ENCODE measurements at regions not wholly inside any gene's neighbourhood (a gene's known extent, or its start where the extent isn't known, plus 50 kb on each side); places are given as distances from the start of the nearest gene placed in this dataset.
"Not testable (repeated sequence)": the region's sequence is repeated elsewhere in the genome, so short reads cannot be mapped to it uniquely, and the experiment has no call there.

GRCh38 chrX:131682735-131683134, 138.9 kb downstream of the OR13H1 start:
- ATAC-seq; DNase-seq; intact Hi-C loops (cut with DNase I): not testable (repeated sequence)

GRCh38 chrX:131693359-131693758, 149.5 kb downstream of the OR13H1 start:
- ATAC-seq (no peak), DNase-seq (no peak)
- intact Hi-C loops (cut with DNase I): no loop called here

DNA sequence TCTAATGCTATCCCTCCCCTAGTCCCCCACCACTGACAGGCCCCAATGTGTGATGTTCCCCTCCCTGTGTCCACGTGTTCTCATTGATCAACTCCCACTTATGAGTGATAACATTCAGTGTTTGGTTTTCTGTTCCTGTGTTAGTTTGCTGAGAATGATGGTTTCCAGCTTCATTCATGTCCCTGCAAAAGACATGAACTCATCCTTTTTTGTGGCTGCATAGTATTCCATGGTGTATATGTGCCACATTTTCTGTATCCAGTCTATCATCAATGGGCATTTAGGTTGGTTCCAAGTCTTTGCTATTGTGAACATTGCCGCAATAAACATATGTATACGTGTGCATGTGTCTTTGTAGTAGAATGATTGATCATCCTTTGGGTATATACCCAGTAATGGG, 153.1 kb downstream of the OR13H1 start:
- DNase-seq; ATAC-seq; intact Hi-C loops (cut with DNase I): not testable (repeated sequence)

- peak; percentile 23 for DNase-seq
- intact Hi-C loops (cut with DNase I): no loop called here
- no peak for ATAC-seq
Observed at GRCh38 chrX:131703646-131704045, 159.8 kb downstream of the OR13H1 start.

GRCh38 chrX:131704136-131704695, 160.3 kb downstream of the OR13H1 start:
- intact Hi-C loops (cut with DNase I): no loop called here
- peak in 1 of 2 donors; percentile 90 for ATAC-seq
- peak; percentile 89 for DNase-seq

- DNase-seq: no peak
- intact Hi-C loops (cut with DNase I): no loop called here
- ATAC-seq: no peak
Observed at GRCh38 chrX:131709553-131709952, 165.7 kb downstream of the OR13H1 start.

GRCh38 chrX:131711478-131711867, 167.6 kb downstream of the OR13H1 start:
- ATAC-seq: no peak

GRCh38 chrX:131723646-131724045, 179.8 kb downstream of the OR13H1 start:
- no peak for ATAC-seq
- DNase-seq: no peak
- intact Hi-C loops (cut with DNase I): no loop called here

More at GRCh38 chrX:131711478-131711867, 167.6 kb downstream of the OR13H1 start:
- no peak for DNase-seq
- intact Hi-C loops (cut with DNase I): no loop called here

DNA sequence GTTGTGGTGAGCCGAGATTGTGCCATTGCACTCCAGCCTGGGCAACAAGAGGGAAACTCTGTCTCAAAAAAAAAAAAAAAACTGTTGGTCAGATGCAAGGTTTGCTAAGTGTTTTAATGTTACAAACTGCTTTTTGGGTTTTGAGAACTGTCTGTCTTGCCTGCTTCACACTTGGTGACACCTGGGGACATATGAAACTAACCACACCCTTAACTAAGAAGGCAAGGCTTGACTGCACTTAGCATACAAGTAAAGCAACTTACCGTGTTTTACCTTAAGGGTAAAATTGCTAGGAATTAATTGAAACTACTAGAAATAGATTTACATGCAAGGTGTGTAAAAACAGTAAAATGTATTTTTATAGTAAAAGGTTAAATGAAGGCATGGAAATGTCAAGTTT, 180.4 kb downstream of the OR13H1 start:
- ATAC-seq (no peak), DNase-seq (no peak)
- intact Hi-C loops (cut with DNase I): no loop called here

GRCh38 chrX:131725001-131725654, 181.3 kb downstream of the OR13H1 start:
- intact Hi-C loops (cut with DNase I): no loop called here
- DNase-seq: no peak
- ATAC-seq: no peak

DNA sequence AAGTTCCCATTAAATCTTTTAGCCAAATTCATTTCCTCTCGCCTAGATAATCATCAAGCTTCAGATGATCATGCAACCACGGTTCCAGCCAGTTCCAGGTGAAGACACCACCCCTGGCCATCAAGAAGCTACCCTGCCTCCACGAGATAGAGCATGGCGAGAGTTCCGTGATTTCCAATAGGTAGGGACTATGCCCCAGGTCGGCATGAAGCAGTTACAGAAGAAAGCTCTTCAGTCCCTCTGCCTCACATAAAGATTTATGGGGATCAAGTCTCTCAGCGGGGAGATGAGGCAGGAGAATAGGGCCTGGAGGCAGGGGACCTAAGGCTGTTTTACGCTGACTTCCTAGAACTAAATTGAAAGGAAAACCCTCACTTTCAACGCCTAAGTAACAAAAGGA, 183.9 kb downstream of the OR13H1 start:
- DNase-seq (no peak), ATAC-seq (no peak)
- intact Hi-C loops (cut with DNase I): no loop called here

DNA sequence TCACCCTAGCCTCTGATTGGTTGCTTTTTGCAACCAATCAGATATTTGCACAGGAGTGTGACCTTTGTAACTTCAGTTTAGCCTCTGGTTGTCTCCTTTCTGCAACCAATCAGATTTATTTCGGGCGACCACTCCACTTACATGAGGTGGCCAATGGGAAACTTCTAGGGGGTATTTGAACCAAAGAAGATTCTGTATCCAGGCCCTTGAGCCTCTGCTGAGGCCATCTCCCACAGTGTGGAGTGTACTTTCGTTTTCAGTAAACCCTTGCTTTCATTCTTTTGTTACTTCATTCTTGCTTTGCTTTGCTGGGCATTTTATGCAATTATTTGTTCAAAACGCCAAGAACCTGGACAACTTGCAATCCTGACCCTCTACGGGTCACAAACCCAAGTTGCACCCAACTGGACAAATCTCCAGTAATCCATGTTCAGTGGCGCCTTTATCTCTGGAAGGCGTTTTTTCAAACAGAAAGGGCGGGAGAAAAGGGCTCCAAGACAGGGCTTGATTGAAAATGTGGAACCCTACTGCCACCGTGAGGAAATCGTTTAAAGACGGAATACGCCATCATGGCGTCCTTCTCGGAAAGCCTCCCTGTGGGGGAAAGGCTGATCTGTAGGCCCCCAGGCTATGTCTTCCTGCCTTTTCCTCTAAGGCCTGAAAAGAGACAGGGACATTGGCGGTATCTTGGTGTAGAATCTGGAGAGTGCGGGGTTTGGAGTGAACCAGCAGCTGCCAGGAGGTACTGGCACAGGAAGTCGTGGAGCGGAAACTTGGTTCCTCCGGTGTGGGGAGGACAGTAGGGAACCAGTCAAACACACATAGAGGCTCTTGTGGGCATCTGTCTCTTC, 184.6 kb downstream of the OR13H1 start:
- DNase-seq (peak; percentile 74), ATAC-seq (peak in 1 of 2 donors; percentile 88)
- intact Hi-C loops (cut with DNase I): no loop called here

GRCh38 chrX:131729295-131729694, 185.4 kb downstream of the OR13H1 start:
- intact Hi-C loops (cut with DNase I): no loop called here
- ATAC-seq (peak in 1 of 2 donors; percentile 90), DNase-seq (peak; percentile 88)

DNA sequence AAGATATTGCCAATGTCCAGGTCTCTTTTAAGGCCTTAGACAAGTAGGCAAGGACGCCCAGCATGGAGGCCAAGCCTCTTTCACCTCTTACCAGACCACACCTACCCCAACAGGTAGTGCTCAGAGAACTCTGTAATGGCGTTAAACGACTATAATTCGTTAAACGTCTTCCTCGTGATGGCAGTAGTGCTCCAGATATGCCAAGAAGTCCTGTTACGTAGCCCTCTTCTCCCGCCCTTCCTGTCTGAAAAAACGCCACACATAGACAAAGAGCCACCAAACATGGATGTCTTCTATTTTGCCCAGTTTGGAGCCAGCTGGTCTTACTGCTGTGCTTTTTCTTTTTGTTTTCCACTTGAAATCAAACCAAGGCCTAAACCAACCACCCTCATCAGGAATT, 190.7 kb downstream of the OR13H1 start:
- ATAC-seq (peak in 1 of 2 donors; percentile 92), DNase-seq (peak; percentile 87)
- intact Hi-C loops (cut with DNase I): no loop called here

DNA sequence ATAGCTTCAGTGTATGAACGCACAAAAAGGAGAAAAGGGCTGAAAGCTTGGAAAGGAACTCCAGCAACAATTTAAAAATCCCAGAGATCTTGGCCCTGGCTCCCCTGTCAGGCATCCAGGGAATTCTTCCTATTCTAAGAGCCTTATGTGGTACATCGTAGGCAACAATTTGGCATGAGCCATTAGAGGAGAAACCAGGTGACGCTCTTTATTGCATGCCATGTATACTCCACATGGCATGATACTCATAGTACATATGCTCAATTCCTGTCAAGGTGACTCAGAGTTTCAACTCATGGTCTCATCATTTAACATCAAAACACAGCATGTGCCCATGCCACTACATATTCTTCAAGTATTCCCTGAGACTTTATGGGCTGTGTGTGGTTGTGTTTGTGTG, 191.3 kb downstream of the OR13H1 start:
- intact Hi-C loops (cut with DNase I): no loop called here
- DNase-seq (no peak), ATAC-seq (peak in 1 of 2 donors; percentile 30)

DNA sequence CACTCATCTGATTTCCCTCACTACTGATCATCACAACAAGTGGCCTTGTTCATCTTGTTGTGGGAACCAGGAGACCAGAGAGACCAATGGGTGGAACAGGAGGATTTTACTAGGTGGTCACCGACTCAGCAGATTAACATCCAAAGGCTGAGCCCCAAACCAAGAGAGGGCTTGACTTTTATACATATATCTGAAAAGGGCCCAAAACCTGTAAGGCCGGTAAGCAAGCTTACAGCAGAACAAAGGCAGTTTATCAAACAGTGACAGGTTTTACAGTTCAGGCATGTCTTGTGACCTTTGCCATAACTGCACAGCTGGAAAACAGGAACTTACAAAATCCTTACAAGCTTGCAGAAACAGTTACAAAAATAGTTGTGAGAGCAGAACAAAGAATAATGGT, 195.9 kb downstream of the OR13H1 start:
- DNase-seq: no peak
- intact Hi-C loops (cut with DNase I): no loop called here

DNA sequence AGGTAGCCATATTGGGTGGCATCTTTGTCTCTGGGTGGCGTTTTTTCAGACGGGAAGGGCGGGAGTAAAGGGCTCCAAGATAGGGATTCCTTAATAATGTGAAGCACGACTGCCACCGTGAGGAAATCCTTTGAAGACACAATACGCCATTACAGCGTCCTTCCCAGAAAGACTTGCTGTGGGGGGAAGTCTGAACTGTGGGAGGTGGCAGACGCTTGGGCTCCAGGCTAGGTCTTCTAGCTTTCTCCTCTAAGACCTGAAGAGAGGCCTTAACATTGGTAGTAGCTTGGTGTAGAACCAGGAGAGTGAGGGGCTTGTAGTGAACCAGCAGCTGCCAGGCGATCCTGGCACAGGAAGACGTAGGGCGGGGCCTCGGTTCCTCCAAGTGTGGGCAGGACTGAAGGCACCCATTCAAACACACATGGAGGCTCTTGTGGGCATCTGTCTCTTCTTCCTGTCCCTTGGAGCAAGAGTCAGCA, 197.3 kb downstream of the OR13H1 start:
- DNase-seq: peak; percentile 84
- ATAC-seq: peak in 1 of 2 donors; percentile 94
- intact Hi-C loops (cut with DNase I): no loop called here

More for the DNA sequence above, 195.9 kb downstream of the OR13H1 start:
- no peak for ATAC-seq

GRCh38 chrX:131745942-131746489, 202.1 kb downstream of the OR13H1 start:
- intact Hi-C loops (cut with DNase I): no loop called here
- DNase-seq (no peak), ATAC-seq (no peak)

DNA sequence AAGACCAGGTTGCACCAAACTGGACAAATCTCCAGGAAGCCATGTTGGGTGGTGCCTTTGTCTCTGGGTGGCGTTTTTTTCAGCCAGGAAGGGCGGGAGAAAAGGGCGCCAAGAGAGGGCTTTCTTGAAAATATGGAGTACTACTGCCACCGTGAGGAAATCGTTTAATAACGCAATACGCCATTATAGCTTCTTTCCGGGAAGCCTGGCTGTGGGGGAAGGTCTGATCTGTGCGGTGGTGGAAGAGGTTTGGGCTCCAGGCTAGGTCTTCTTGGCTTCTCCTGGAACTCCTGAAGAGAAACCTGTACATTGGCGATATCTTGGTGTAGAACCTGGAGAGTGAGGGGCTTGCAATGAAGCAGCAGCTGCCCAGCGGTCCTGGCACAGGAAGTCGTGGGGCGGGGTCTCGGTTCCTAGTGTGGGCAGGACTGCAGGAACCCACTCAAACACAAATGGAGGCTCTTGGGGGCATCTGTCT, 202.7 kb downstream of the OR13H1 start:
- intact Hi-C loops (cut with DNase I): no loop called here
- ATAC-seq (peak in 1 of 2 donors; percentile 81), DNase-seq (peak; percentile 86)

DNA sequence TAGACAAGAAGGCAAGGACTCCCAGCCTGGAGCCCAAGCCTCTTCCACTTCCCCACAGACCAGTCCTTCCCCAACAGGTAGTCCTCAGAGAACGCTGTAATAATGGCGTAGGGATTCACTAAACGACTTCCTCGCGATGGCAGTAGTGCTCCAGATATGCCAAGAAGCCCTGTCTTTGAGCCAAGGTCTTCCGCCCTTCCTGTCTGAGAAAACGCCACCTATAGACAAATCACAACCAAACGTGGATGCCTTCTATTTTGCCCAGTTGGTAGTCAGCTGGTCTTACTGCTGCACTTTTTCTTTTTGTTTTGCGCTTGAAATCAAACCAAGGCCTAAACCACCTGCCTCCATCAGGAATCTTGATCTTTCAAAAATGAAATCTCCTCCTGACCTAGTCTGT, 203.3 kb downstream of the OR13H1 start:
- DNase-seq: peak; percentile 56
- ATAC-seq: peak in 1 of 2 donors; percentile 92
- intact Hi-C loops (cut with DNase I): no loop called here
